NCI-H748 treated with DMSO at 0.1 percent for 48 hours (cell line): ENCODE measurements at regions not wholly inside any gene's neighbourhood (a gene's known extent, or its start where the extent isn't known, plus 50 kb on each side); places are given as distances from the start of the nearest gene placed in this dataset.

Experiments used
- DNase-seq: peaks from one replicate; lab custom pipeline; 2025; lab: John Stamatoyannopoulos, UW

GRCh38 chr14:26855077-26855753 is 257.4 kb upstream of the NOVA1 start:
- DNase-seq, result no peak

GRCh38 chr14:26856876-26857518 is 259.2 kb upstream of the NOVA1 start:
- DNase-seq, result no peak

- no peak for DNase-seq
Observed at GRCh38 chr14:26859483-26859882, 261.6 kb upstream of the NOVA1 start.

DNA sequence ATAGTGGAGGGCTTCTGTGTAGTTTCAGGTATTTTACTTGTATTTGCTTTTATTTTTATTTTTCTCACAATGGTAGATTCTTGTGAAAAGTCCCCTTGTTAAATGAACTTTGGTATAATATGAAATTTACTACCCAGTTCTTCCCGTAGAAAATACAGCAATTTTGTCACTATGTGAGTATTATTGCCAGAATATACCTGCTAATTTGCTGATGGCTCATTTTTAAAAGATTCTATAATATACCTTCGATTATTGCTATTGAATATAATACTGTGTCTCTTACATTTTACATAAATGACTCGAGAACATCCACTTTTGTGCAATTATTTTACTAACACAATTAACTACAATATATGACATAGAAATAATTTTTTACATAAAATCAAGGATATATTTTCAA is 262.3 kb upstream of the NOVA1 start:
- DNase-seq, result no peak

DNA sequence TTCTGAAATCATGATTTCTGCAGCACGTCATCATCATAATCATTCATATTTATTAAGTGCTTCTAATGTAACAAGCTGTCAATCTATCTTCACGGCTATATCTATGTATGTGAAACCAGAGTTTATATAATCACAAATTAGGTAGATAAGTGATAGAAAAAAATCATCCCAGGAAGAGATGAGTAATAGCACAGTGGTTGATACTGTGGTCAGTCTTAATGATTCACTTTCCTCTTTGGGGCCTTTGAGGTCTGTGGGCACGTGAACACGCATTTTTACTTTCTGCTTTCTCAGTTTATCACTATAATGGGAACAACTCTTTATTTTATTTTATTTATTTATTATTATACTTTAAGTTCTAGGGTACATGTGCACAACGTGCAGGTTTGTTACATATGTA is 265.9 kb upstream of the NOVA1 start:
- DNase-seq, result no peak

- no peak for DNase-seq
Observed at GRCh38 chr14:26866721-26867120, 268.9 kb upstream of the NOVA1 start.

DNA sequence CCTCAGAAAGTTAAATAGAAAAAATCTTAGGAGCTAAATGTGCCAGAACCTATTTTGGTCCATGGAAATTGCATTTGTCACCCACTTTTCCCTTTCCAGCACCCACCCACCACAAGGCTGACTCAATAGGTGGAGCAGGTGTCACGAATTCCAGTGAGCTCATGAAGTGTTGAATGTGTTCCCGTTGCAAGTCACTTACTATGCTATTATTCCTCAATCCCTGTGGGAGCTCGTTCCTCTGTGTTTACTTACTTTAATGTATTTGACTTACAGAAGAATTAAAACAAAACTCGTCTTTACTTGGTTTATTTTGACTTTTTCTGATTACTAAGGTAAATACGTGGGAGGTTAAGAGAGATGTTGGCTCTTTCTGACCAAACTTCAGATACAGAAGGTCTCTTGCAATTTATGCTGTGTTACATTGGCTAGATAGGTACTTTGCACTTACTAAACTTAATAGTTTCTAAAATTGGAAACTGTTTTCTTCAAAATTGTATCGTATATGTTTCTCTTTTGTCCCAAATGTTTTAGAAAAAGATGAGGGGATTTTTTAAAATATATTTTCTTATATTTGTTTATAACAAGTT is 269.4 kb upstream of the NOVA1 start:
- peak; percentile 55 for DNase-seq

DNA sequence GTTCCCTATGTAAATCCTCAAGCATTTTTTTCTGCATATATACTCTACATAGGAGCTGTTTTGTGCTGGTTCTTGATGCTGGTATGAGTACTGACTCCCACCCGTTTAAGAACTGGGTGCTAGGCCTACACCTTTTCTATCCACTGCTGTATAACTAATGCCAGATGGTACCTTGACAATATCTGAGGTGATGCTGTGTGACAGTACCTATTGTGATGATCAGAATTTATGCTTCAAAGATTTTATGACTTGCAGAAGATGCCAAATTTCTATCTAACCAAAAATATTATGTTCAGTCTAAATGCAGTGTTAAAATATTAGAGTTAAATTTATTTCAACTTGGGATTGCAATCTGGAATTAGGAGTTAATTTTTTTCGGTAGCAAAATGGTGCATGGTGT is 272.3 kb upstream of the NOVA1 start:
- DNase-seq, result peak; percentile 8

DNA sequence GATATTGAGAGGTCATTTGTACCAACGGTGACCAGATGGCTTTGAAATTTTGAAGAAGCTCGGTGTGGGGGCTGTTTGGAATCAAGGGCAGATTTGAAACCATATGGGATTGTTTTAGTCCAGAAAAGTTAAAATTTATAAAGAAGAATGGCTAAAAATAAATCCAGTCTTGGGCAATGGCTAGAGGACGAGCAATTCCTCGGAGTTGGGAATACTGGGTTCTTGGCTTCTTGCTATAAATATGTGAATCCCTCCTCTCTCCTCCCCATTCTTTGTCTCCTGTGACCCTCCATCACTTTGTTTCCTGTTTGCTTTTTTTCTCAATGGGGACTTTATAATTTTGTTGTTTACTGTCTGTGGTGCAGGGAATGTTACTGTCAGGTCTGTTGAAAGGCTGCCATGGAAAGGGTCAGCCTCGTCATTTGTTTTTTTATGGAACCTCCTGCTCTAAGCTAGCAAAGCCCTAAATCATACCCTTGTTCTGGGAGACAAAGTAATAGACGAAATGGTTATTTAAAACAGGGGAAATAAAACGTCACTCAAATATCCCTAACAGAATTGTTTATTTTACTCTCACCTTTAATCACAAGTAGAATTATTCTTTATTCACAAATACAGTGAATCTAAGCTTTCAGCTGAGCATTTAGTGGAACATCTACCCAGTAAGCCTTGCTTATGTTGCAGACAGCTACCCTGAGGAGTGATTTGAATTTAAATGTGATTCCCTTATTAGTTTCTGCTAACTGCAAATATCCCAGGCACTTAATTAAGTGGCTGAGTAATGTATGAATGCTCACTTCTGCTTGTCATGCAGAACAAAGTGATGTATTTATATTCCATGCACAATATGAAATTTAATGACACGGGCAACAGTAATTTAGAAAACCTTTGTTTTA is 273.1 kb upstream of the NOVA1 start:
- peak; percentile 91 for DNase-seq

GRCh38 chr14:26872515-26873361 is 274.9 kb upstream of the NOVA1 start:
- no peak for DNase-seq

DNA sequence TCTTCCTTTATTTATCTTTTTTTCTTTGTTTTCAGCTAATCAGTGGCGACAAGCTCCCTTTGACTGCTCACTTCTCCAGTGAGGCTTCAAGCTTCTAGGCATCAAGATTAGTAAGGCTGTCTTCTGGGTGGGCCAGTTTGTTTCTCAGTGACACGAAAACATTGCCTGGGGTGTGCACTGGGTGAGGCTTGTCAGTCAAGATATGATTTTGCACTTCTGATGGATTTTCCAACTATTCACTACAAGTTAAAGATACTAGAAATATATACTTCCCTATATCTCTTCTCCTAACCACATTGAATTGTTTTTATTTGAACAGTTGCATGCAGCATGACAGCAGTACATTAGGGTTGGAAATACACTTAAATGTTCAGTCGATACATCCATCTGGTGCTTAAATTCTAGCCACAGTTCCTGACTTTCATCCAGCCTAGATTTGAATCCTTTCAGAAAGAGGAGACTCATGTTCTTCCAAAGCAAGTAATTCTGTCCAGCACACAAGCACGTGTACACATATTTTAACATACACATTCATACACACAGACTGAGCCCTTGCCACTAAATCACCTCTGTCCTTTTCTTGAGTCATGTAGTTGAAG is 275.6 kb upstream of the NOVA1 start:
- no peak for DNase-seq

DNA sequence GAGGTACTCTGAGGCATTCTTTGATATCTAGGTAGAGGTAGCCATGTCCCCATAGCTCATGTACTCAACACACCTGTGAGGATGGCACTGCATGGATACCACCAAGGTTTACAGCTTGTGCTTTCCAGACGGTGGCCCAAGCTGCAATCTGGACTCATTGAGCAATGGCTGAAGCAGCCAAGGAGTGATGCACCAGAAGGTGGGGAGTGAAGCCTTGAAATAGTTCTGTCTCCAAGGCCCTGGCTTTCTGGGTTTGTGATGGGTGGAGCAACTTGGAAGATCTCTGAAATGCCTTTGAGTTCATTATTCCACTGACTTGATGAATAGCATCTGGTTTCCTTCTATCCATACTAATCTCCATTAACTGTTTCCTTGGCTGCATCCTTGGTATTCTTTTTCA is 290.0 kb upstream of the NOVA1 start:
- DNase-seq, result no peak

DNA sequence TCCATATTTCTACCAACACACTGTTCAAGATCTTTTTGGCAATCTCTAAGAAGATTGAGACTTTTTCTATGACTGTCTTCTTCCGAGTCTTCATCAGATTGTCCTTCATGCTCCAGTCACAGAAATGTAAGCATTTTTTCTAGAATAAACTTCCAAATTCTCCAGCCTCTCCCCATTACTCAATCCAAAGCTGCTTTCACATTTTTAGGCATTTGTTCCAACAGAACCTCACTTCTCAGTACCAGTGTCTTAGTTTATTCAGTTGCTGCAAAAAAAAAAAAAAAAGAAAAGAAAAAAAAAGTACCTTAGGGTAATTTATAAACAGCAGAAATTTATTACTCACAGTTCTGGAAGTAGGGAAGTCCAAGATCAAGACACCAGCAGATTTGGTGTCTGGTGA is 290.8 kb upstream of the NOVA1 start:
- no peak for DNase-seq

- DNase-seq, result no peak
Observed at GRCh38 chr14:26896447-26896846, 298.6 kb upstream of the NOVA1 start.

GRCh38 chr14:26897196-26897595 is 299.4 kb upstream of the NOVA1 start:
- no peak for DNase-seq

DNA sequence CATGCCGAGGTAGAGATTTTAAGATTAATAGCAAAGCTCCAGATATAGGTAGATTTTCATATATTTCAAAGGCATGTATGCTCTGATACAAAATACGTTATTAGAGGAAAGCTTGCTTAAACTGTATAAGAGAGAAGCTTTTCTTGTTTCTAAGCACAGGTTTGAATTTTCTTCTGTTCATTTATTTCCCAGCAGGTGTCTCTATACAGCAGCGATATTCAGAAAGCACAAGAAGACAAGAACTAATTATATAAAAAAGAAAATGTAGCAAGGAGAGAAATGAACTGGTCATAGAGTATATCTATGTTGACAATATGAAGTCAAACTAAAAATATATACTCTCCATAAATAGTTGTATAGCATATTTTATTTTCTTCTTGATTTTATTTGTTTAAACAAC is 307.4 kb upstream of the NOVA1 start:
- peak; percentile 3 for DNase-seq

DNA sequence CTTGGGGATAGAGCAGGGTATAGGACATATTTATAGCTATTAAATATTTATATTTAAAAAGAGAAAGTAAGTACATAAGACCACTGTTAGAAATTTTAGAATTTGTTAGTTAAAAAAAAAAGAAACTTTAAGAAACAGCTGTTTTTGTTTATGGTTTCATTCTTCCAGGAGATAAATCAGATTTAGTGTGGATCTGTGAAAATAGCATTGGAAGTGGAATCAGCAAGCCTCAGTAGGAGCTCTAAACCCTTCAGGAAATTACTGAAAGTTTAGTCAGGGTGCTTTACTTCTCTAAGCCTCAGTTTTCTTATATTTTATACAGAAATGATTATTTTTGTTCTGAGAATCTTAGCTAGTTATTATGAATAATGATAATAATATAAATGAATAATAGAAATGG is 316.0 kb upstream of the NOVA1 start:
- DNase-seq, result no peak

DNA sequence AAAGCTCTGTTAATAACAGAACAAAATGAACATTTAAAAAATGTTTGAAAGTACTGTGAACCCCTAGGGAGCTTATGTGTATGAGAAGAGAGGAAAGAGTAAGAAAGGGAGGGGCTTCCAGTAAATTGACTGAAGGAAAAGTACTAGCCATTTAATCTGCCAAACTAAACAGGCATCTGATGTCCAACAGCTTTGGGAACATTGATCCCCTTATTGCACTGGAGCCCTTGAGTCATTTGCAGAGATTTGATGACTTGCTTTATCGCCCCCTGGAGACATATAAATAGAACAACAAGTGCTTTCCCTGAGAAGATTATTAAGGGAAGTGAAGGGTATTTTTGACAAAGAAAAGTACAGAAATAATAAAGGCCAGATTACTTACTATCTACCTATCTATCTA is 319.3 kb upstream of the NOVA1 start:
- peak; percentile 24 for DNase-seq

DNA sequence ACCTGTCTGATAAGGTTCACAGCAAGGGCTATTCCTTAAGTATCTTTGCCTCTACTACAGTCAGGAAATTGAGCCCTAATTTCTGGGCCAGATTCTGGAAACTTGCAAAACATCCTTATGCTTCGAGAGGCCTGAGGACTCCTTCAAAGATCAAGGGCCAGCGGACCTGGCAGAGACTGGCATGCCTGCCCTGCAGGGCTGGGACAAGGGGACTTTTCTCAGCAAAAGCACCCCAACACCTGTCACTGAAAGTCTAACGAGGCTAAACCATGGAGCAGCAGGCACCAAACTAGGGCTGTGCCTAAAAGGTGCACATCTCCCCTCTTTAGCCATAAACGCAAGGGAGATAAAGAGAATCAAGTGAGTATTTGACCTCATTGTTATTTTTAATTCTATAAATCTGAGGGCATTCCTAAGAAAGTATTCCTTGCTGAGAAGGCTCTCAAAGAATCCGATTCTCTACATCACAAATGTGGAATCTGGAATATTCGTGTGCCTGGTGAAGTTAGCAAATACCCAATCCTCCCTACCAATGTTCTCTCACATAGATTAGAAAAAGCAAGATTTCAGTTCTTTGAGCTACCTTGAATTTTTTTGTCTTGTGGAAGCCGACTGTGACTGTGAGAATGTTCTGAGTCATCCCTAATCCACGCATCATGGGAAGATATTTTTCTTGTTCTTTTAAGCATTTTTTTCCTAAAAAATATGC is 328.2 kb upstream of the NOVA1 start:
- DNase-seq, result no peak

DNA sequence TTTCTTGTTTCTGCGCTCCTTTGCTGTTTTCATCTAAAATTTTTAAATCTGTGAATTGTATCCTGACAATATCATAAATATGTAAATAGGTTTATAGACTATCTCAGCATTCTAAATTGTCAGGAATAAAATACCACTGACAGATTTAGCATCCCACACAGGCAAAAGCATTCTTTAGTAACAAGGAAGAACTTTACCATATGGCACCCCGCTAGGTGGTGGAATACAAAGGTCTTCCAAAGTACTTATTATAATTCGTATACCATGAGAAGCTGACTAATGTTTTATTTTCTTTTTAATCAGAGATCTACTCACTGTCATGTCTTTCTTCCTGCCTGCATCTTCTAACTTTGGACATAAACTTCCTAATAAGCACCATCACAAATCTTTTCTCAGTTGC is 328.8 kb upstream of the NOVA1 start:
- DNase-seq, result no peak

- no peak for DNase-seq
Observed at GRCh38 chr14:26928019-26928418, 330.2 kb upstream of the NOVA1 start.
